ENCODE measurements at regions not wholly inside any gene's neighbourhood (a gene's known extent, or its start where the extent isn't known, plus 50 kb on each side); places are given as distances from the start of the nearest gene placed in this dataset.

- 70 to 77% (median 75%) methylated on average over 4 of the region's 4 CpGs for WGBS, 3 donors
- Histone ChIP-seq H3K27me3 (no peaks in the 10 kb centered on the region), H3K9me3 (no peaks in the 10 kb centered on the region), H3K4me3 (no peak overlapping the region), H3K27ac (no peak overlapping the region), H3K4me1 (ENCODE audit: insufficient read depth) (no peaks in the 10 kb centered on the region), H3K36me3 (no peaks in the 10 kb centered on the region)
- TF ChIP-seq, protein P1, sequence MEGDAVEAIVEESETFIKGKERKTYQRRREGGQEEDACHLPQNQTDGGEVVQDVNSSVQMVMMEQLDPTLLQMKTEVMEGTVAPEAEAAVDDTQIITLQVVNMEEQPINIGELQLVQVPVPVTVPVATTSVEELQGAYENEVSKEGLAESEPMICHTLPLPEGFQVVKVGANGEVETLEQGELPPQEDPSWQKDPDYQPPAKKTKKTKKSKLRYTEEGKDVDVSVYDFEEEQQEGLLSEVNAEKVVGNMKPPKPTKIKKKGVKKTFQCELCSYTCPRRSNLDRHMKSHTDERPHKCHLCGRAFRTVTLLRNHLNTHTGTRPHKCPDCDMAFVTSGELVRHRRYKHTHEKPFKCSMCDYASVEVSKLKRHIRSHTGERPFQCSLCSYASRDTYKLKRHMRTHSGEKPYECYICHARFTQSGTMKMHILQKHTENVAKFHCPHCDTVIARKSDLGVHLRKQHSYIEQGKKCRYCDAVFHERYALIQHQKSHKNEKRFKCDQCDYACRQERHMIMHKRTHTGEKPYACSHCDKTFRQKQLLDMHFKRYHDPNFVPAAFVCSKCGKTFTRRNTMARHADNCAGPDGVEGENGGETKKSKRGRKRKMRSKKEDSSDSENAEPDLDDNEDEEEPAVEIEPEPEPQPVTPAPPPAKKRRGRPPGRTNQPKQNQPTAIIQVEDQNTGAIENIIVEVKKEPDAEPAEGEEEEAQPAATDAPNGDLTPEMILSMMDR (IDR thresholded peaks at IDR 0.05): no peak
- intact Hi-C loops (cut with DNase I): no loop called here
- no peak for DNase-seq
Measured at GRCh38 chr4:154073107-154073822, 284.4 kb upstream of the SFRP2 start.

GRCh38 chr4:154067786-154068185 is 278.9 kb upstream of the SFRP2 start:
- no peaks in the 10 kb centered on the region for H3K4me1 ChIP-seq (ENCODE audit: insufficient read depth)
- H3K27me3 ChIP-seq: no peaks in the 10 kb centered on the region
- no peak for DNase-seq
- TF ChIP-seq EP300 (IDR thresholded peaks at IDR 0.05): no peak
- TF ChIP-seq, protein P1 (IDR thresholded peaks at IDR 0.05): no peak
- TF ChIP-seq POLR2A (IDR thresholded peaks at IDR 0.05): no peak
- no peak overlapping the region for H3K27ac ChIP-seq
- no peaks in the 10 kb centered on the region for H3K9me3 ChIP-seq
- intact Hi-C loops (cut with DNase I): no loop called here
- no peak overlapping the region for H3K4me3 ChIP-seq
- H3K36me3 ChIP-seq: no peaks in the 10 kb centered on the region

GRCh38 chr4:154065368-154065767 is 276.5 kb upstream of the SFRP2 start:
- Histone ChIP-seq H3K9me3 (no peaks in the 10 kb centered on the region), H3K27ac (no peak overlapping the region), H3K27me3 (no peaks in the 10 kb centered on the region), H3K36me3 (no peaks in the 10 kb centered on the region), H3K4me1 (ENCODE audit: insufficient read depth) (no peaks in the 10 kb centered on the region), H3K4me3 (no peak overlapping the region)
- TF ChIP-seq POLR2A (IDR thresholded peaks at IDR 0.05): no peak
- intact Hi-C loops (cut with DNase I): no loop called here
- DNase-seq: no peak

DNA sequence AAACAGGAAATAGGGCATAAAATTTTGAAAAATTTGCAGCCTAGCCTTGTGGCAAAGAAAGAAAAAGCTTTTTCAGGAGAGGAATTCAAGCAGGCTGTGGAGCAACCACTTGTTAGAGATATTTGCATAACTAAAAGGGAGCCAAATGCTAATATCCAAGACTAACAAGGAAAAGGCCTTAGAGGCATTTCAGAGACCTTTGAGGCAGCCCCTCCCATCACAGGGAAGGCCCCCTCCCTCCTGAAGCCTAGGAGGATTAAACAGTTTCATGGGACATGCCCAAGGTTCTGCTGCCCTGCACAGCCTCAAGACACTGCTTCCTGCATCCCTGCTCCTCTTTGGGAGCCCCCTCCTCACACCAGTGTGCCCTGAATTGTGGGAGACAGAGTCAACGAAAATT is 275.4 kb upstream of the SFRP2 start:
- Histone ChIP-seq H3K9me3 (no peaks in the 10 kb centered on the region), H3K4me3 (no peak overlapping the region), H3K27ac (no peak overlapping the region), H3K4me1 (ENCODE audit: insufficient read depth) (no peaks in the 10 kb centered on the region), H3K36me3 (no peaks in the 10 kb centered on the region), H3K27me3 (no peaks in the 10 kb centered on the region)
- TF ChIP-seq EP300 (IDR thresholded peaks at IDR 0.05): no peak
- no peak for TF ChIP-seq POLR2A (IDR thresholded peaks at IDR 0.05)
- TF ChIP-seq, protein P1 (IDR thresholded peaks at IDR 0.05): no peak
- DNase-seq: no peak
- intact Hi-C loops (cut with DNase I): no loop called here
- 37 to 70% (median 61%) methylated on average over 1 of the region's 1 CpG for WGBS, 3 donors

DNA sequence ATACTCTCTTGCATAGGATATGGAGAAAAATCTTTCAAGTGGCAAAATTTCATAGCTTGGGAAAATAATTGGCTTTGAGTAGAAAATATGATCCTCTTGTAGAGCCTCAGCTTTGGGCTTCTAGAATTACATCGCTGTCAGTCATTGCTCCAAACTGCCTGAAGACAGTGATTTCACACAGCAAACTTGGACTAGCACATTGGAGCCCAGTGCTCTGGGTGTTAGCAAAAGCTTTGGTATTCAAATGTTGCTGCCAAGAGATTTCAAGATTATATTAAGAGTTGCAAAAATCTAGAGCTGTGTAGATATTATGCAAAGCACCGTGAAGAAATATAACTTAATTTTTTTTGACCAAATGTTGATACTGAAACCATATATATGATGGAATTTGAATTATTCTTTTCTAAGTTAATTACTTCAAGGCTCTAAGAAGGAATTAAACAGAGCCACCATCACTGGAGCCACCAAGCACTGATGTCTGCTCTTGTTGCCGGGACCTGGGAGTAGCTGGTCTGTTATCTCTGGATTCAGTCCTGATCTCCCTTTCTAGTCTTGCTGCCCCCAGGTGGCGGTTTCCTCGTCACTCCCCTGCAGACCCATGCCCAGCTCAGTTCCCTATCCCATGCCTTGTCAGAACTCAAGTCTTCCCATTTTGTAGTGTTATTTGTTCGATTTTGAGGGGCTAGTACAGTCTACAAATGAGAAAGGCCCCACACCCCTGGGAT is 260.7 kb upstream of the SFRP2 start:
- 66 to 76% (median 71%) methylated on average over 6 of the region's 6 CpGs for WGBS, 3 donors
- no peak overlapping the region for H3K4me3 ChIP-seq
- no peaks in the 10 kb centered on the region for H3K36me3 ChIP-seq
- no peaks in the 10 kb centered on the region for H3K4me1 ChIP-seq (ENCODE audit: insufficient read depth)
- H3K9me3 ChIP-seq: no peaks in the 10 kb centered on the region
- intact Hi-C loops (cut with DNase I): no loop called here
- H3K27ac ChIP-seq: no peak overlapping the region
- TF ChIP-seq, protein P1 (IDR thresholded peaks at IDR 0.05): no peak
- TF ChIP-seq EP300 (IDR thresholded peaks at IDR 0.05) (no peak), POLR2A (IDR thresholded peaks at IDR 0.05) (no peak)
- DNase-seq: no peak
- no peaks in the 10 kb centered on the region for H3K27me3 ChIP-seq

All from ovary (tissue), 7 donors.